Hematopoietic multipotent progenitor cell treated with erythropoietin and hydrocortisone succinate and interleukin-3 and kit ligand, for 6 days (in vitro differentiated cells): ENCODE measurements at regions not wholly inside any gene's neighbourhood (a gene's known extent, or its start where the extent isn't known, plus 50 kb on each side); places are given as distances from the start of the nearest gene placed in this dataset.
"Not testable (repeated sequence)": the region's sequence is repeated elsewhere in the genome, so short reads cannot be mapped to it uniquely, and the experiment has no call there.

Experiments used
- DNase-seq: peaks from one replicate; pipeline ENCODE4 v3.0.0-alpha.2; 2015

GRCh38 chr2:82256983-82257632, 1952.6 kb upstream of the LRRTM1 start:
- no peak for DNase-seq

- DNase-seq, result no peak
Measured at GRCh38 chr2:82256288-82256687, 1951.7 kb upstream of the LRRTM1 start.

DNA sequence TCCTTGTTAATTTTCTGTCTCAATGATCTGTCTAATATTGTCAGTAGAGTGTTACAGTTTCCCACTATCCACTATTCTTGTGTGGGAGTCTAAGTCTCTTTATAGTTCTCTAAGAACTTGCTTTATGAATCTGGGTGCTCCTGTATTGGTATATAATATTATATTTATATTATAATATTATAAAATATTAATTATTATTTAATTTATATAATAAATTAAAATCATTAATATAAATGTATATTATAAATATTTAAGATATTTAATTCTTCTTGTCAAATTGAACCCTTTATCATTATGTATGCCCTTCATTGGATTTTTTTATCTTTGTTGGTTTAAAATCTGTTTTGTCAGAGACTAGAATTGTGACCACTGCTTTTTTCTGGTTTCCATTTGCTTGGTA, 1950.2 kb upstream of the LRRTM1 start:
- no peak for DNase-seq

GRCh38 chr2:82246220-82246775, 1941.7 kb upstream of the LRRTM1 start:
- DNase-seq, result no peak

GRCh38 chr2:82239176-82239575, 1934.6 kb upstream of the LRRTM1 start:
- DNase-seq, result peak; percentile 11

DNA sequence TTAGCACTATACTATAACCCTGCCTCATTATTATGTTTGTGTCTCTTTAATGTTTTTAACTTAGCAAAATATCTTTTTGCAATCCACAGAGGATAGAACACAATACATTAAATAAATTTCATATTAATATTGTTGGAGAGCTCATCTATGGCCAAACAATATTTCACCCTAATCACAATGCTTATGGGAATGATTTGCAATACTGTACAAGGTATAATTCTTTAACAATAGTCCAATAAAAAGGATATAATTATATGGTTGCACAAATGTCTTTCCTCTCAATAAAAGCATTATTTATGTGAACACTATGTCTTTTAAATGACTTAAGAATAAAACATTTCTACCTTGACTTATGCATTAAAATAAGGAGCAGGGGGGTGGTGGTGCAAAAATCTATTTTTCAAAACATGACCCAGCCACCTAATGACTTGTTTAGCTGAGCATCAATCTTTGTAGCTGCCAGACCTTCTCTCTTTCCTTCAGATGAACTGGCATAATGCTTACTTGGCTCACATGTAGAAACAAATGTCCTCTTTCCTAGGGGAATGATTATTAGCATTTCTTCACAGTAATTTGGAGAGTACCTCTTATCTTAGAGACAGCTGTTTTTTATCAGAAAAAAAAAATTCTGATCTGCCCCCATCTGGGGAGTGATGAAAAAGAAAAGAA, 1933.6 kb upstream of the LRRTM1 start:
- no peak for DNase-seq

GRCh38 chr2:82234283-82234874, 1929.8 kb upstream of the LRRTM1 start:
- no peak for DNase-seq

GRCh38 chr2:82233806-82234205, 1929.3 kb upstream of the LRRTM1 start:
- DNase-seq, result no peak

- no peak for DNase-seq
Measured at GRCh38 chr2:82230406-82230805, 1925.9 kb upstream of the LRRTM1 start.

GRCh38 chr2:82226441-82226840, 1921.9 kb upstream of the LRRTM1 start:
- DNase-seq, result no peak

GRCh38 chr2:82224301-82224940, 1919.9 kb upstream of the LRRTM1 start:
- no peak for DNase-seq

GRCh38 chr2:82215212-82215611, 1910.7 kb upstream of the LRRTM1 start:
- no peak for DNase-seq

DNA sequence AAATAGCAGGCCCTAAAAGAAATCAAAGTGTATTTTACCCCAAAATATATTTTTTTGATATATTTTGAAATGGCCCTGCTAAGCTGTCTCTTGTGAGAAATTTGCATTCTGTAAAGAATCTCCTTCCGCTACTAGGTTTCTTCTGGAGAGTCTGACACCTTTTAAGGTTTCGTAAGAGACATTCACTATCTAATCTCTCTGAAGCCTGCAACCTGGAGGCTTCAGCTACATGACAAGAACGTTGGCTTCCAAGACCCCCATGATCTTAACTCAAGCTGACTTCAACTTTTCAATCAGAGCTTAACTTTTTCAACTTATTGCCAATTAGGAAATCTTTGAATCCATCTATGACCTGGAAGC, 1894.9 kb upstream of the LRRTM1 start:
- DNase-seq, result no peak

DNA sequence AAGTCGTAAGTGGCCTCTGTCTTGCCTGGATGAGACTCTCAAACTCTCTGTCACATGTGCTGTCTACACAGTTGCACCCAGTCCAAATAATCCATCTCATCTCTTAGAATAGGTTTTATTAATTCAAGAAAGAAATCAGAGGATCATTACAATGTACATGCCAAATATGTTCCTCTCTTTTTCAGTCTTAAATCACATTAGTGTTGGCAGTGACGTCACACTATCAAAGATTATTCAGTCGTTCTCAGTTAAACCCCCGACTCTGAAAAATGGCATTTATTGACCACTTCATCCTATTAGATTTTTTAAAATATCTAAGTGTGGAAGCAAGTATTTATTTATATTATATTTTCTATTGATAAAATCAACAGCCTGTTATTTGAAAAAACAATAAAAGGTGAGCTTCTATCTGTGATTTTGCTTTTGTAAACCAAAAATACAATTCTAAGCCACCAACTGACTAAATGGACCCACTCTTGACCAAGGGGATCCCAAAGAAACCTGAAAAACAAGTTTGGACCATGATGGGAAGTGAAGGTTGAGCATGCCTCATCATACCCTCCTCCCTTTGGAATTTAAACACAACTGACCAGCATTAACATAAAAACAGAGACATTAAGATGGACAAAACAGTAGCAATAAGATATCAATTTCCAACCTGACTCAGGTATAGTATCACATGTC, 1894.4 kb upstream of the LRRTM1 start:
- no peak for DNase-seq

GRCh38 chr2:82182270-82182669, 1877.7 kb upstream of the LRRTM1 start:
- no peak for DNase-seq

GRCh38 chr2:82175210-82175609, 1870.7 kb upstream of the LRRTM1 start:
- not testable (repeated sequence) for DNase-seq

- DNase-seq, result no peak
Measured at GRCh38 chr2:82172483-82172882, 1867.9 kb upstream of the LRRTM1 start.

GRCh38 chr2:82169379-82169778, 1864.8 kb upstream of the LRRTM1 start:
- no peak for DNase-seq

DNA sequence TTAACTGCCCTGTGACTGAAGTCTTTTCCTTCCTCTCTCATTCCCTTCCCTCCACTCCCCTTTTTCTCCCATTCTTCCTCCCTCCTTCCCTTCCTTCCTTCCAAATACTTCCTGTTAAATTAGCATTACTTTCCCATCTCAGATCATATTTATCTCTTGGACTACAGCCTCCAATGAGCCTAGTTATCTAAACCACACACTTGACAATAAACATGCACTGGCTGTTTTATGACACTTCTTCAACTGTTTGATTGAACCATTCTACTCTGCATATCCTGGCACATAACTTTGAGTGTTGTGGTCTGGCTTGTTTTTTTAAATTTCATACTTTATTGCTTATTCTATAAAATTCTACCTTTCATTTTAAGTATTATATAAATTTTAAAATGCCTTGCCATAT, 1860.8 kb upstream of the LRRTM1 start:
- no peak for DNase-seq

GRCh38 chr2:82158150-82158549, 1853.6 kb upstream of the LRRTM1 start:
- no peak for DNase-seq

- no peak for DNase-seq
Measured at GRCh38 chr2:82155469-82155868, 1850.9 kb upstream of the LRRTM1 start.

GRCh38 chr2:82143343-82143742, 1838.8 kb upstream of the LRRTM1 start:
- no peak for DNase-seq

GRCh38 chr2:82139979-82140611, 1835.5 kb upstream of the LRRTM1 start:
- DNase-seq, result no peak
